ENCODE measurements at regions not wholly inside any gene's neighbourhood (a gene's known extent, or its start where the extent isn't known, plus 50 kb on each side); places are given as distances from the start of the nearest gene placed in this dataset.

- H3K9me3 ChIP-seq (ENCODE audit: insufficient read depth, low read length, severe bottlenecking): no peaks in the 10 kb centered on the region
- TF ChIP-seq EZH2 (IDR thresholded peaks at IDR 0.05; ENCODE audit: borderline replicate concordance, low read depth, low read length, severe bottlenecking) (no peak), CTCF (IDR thresholded peaks at IDR 0.05; ENCODE audit: borderline replicate concordance, extremely low read depth, low read length, poor library complexity, severe bottlenecking) (no peak)
- no peak overlapping the region for H3K27ac ChIP-seq (ENCODE audit: low read length)
- no peak overlapping the region for H3K4me2 ChIP-seq (ENCODE audit: insufficient read depth, low read length)
- no peaks in the 10 kb centered on the region for H3K4me1 ChIP-seq (ENCODE audit: insufficient read depth, low read length)
- ATAC-seq (ENCODE audit: insufficient read depth, low read depth) (no peak), DNase-seq (no peak)
- no peak overlapping the region for H3K4me3 ChIP-seq (ENCODE audit: low read depth in 1 of 2, low read length in 2 of 2)
- no peaks in the 10 kb centered on the region for H3K36me3 ChIP-seq (ENCODE audit: insufficient read depth, low read length)
- no peak overlapping the region for H2AFZ ChIP-seq (ENCODE audit: low read depth, low read length)
- peaks cover 8% of the 10 kb centered on the region for H3K27me3 ChIP-seq (ENCODE audit: insufficient read depth, low read length, poor library complexity)
- no peaks in the 10 kb centered on the region for H4K20me1 ChIP-seq (ENCODE audit: insufficient read depth, low read length)
- no peaks in the 10 kb centered on the region for H3K79me2 ChIP-seq (ENCODE audit: insufficient read depth, low read length)
- no peak overlapping the region for H3K9ac ChIP-seq (ENCODE audit: low read depth, low read length)
Observed at GRCh38 chr3:195004512-195005250, 266.3 kb downstream of the XXYLT1 start.

DNA sequence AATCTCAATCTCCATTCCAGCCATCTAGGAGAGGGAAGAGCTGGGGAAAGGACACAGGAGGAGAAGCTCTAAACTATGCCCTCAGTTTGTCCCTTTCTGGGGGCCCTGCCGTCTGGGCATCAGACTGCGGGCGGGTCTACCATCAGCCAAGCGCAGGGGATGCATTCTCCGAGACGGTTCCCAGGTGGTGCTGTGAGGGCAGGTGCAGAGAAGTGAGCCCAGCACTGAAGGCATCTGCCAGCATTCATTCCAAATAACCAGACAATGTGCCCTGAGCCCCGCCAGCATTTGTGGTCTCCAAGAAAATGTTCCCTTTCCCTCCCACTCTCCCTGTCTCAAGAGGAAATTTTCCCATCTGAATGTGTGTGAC lies 265.7 kb downstream of the XXYLT1 start:
- TF ChIP-seq CTCF (IDR thresholded peaks at IDR 0.05; ENCODE audit: borderline replicate concordance, extremely low read depth, low read length, poor library complexity, severe bottlenecking) (no peak), EZH2 (IDR thresholded peaks at IDR 0.05; ENCODE audit: borderline replicate concordance, low read depth, low read length, severe bottlenecking) (no peak)
- Histone ChIP-seq H3K79me2 (ENCODE audit: insufficient read depth, low read length) (no peaks in the 10 kb centered on the region), H3K36me3 (ENCODE audit: insufficient read depth, low read length) (no peaks in the 10 kb centered on the region), H3K4me1 (ENCODE audit: insufficient read depth, low read length) (no peaks in the 10 kb centered on the region), H2AFZ (ENCODE audit: low read depth, low read length) (no peak overlapping the region), H3K27ac (ENCODE audit: low read length) (no peak overlapping the region), H3K9ac (ENCODE audit: low read depth, low read length) (no peak overlapping the region), H3K4me2 (ENCODE audit: insufficient read depth, low read length) (no peak overlapping the region), H3K4me3 (ENCODE audit: low read depth in 1 of 2, low read length in 2 of 2) (no peak overlapping the region), H3K27me3 (ENCODE audit: insufficient read depth, low read length, poor library complexity) (peaks cover 7% of the 10 kb centered on the region), H3K9me3 (ENCODE audit: insufficient read depth, low read length, severe bottlenecking) (no peaks in the 10 kb centered on the region), H4K20me1 (ENCODE audit: insufficient read depth, low read length) (no peaks in the 10 kb centered on the region)
- ATAC-seq (ENCODE audit: insufficient read depth, low read depth): no peak
- DNase-seq: no peak

- no peak overlapping the region for H3K27ac ChIP-seq (ENCODE audit: low read length)
- H3K79me2 ChIP-seq (ENCODE audit: insufficient read depth, low read length): no peaks in the 10 kb centered on the region
- H3K4me3 ChIP-seq (ENCODE audit: low read depth in 1 of 2, low read length in 2 of 2): no peak overlapping the region
- no peaks in the 10 kb centered on the region for H3K9me3 ChIP-seq (ENCODE audit: insufficient read depth, low read length, severe bottlenecking)
- H2AFZ ChIP-seq (ENCODE audit: low read depth, low read length): no peak overlapping the region
- no peak overlapping the region for H3K4me2 ChIP-seq (ENCODE audit: insufficient read depth, low read length)
- ATAC-seq (ENCODE audit: insufficient read depth, low read depth): no peak
- no peaks in the 10 kb centered on the region for H3K36me3 ChIP-seq (ENCODE audit: insufficient read depth, low read length)
- no peaks in the 10 kb centered on the region for H4K20me1 ChIP-seq (ENCODE audit: insufficient read depth, low read length)
- no peaks in the 10 kb centered on the region for H3K4me1 ChIP-seq (ENCODE audit: insufficient read depth, low read length)
- peaks cover 6% of the 10 kb centered on the region for H3K27me3 ChIP-seq (ENCODE audit: insufficient read depth, low read length, poor library complexity)
- TF ChIP-seq CTCF (IDR thresholded peaks at IDR 0.05; ENCODE audit: borderline replicate concordance, extremely low read depth, low read length, poor library complexity, severe bottlenecking) (no peak), EZH2 (IDR thresholded peaks at IDR 0.05; ENCODE audit: borderline replicate concordance, low read depth, low read length, severe bottlenecking) (no peak)
- no peak for DNase-seq
- no peak overlapping the region for H3K9ac ChIP-seq (ENCODE audit: low read depth, low read length)
Observed at GRCh38 chr3:195005759-195006510, 265.0 kb downstream of the XXYLT1 start.
